Esophagus squamous epithelium (tissue), 4 donors: ENCODE measurements at regions not wholly inside any gene's neighbourhood (a gene's known extent, or its start where the extent isn't known, plus 50 kb on each side); places are given as distances from the start of the nearest gene placed in this dataset.

Experiments
- CTCF ChIP-seq, 6 experiments: fragments of 450-650 bp in 4 of 6; fragments of 200-600 bp in 2 of 6; sonication (generic) in 2 of 6; IDR thresholded peaks; one replicate each; pipeline ENCODE4 v1.5.1; 2016 to 2019; ENCODE audit warnings: antibody characterized with exemption in 6 of 6, mild to moderate bottlenecking in 4 of 6, moderate library complexity in 4 of 6
- POLR2A ChIP-seq, 4 donors: fragments of 450-650 bp; IDR thresholded peaks; one replicate each; pipeline ENCODE4 v1.6.1; 2017; ENCODE audit warnings: antibody characterized with exemption in 4 of 4, mild to moderate bottlenecking in 4 of 4, moderate library complexity in 3 of 4

DNA sequence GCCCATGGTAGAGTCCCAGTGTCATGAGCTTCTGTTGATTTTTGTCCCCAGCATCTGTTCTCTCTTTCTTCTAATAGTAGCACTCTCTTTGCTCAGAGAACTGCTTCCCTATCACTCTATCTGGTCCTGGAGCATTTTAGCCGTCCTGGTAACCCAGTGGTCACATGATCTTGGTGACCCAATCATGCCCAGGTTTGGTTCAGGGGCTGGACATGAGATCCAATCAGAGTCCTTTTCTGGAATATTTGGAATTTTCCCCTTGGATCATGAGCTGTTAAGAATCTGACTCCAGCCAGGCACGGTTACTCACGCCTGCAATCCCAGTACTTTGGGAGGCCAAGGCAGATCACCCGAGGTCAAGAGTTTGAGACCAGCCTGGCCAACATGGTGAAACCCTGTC is 197.0 kb downstream of the RAB11FIP4 start:
- TF ChIP-seq CTCF (IDR thresholded peaks at IDR 0.05): no peak
- no peak for TF ChIP-seq POLR2A (IDR thresholded peaks at IDR 0.05)
